WI38 (cell line): ENCODE measurements at regions not wholly inside any gene's neighbourhood (a gene's known extent, or its start where the extent isn't known, plus 50 kb on each side); places are given as distances from the start of the nearest gene placed in this dataset.

Source experiments
- H3K4me3 ChIP-seq: 2 replicates; pipeline ENCODE4 v1.5.1; 2011; ENCODE audit warnings: low read depth, mild to moderate bottlenecking, control low read depth, low read length
- CTCF ChIP-seq: IDR thresholded peaks from 2 replicates; pipeline ENCODE4 v1.5.1; 2012; ENCODE audit warnings: low read depth, mild to moderate bottlenecking, control low read depth, low read length

GRCh38 chr11:129590753-129591475, 215.3 kb downstream of the BARX2 start:
- no peak overlapping the region for H3K4me3 ChIP-seq
- no peak for TF ChIP-seq CTCF

GRCh38 chr11:129591527-129591926, 215.9 kb downstream of the BARX2 start:
- no peak for TF ChIP-seq CTCF

GRCh38 chr11:129592191-129592590, 216.5 kb downstream of the BARX2 start:
- no peak for TF ChIP-seq CTCF
- no peak overlapping the region for H3K4me3 ChIP-seq

More at GRCh38 chr11:129591527-129591926, 215.9 kb downstream of the BARX2 start:
- no peak overlapping the region for H3K4me3 ChIP-seq

- no peak for TF ChIP-seq CTCF
- no peak overlapping the region for H3K4me3 ChIP-seq
Observed at GRCh38 chr11:129593098-129593497, 217.4 kb downstream of the BARX2 start.

- H3K4me3 ChIP-seq: no peak overlapping the region
- no peak for TF ChIP-seq CTCF
Observed at GRCh38 chr11:129595038-129595962, 219.7 kb downstream of the BARX2 start.

GRCh38 chr11:129596351-129596750, 219.3 kb upstream of the TMEM45B start:
- H3K4me3 ChIP-seq: no peak overlapping the region
- no peak for TF ChIP-seq CTCF

- TF ChIP-seq CTCF: no peak
- H3K4me3 ChIP-seq: no peak overlapping the region
Observed at GRCh38 chr11:129598378-129598777, 217.3 kb upstream of the TMEM45B start.
